Ishikawa (cell line): ENCODE measurements at regions not wholly inside any gene's neighbourhood (a gene's known extent, or its start where the extent isn't known, plus 50 kb on each side); places are given as distances from the start of the nearest gene placed in this dataset.

ENCODE experiments used
- RAD21 ChIP-seq: IDR thresholded peaks from 2 replicates; pipeline ENCODE4 v1.6.1; 2012; ENCODE audit warnings: low read depth
- REST ChIP-seq: IDR thresholded peaks from 2 replicates; pipeline ENCODE4 v1.6.1; 2012; ENCODE audit warnings: low read depth, mild to moderate bottlenecking
- TEAD4 ChIP-seq: IDR thresholded peaks from 2 replicates; pipeline ENCODE4 v1.6.1; 2012
- TF ChIP-seq, protein P1 (sequence below): IDR thresholded peaks from 2 replicates; pipeline ENCODE4 v1.6.1; 2012

DNA sequence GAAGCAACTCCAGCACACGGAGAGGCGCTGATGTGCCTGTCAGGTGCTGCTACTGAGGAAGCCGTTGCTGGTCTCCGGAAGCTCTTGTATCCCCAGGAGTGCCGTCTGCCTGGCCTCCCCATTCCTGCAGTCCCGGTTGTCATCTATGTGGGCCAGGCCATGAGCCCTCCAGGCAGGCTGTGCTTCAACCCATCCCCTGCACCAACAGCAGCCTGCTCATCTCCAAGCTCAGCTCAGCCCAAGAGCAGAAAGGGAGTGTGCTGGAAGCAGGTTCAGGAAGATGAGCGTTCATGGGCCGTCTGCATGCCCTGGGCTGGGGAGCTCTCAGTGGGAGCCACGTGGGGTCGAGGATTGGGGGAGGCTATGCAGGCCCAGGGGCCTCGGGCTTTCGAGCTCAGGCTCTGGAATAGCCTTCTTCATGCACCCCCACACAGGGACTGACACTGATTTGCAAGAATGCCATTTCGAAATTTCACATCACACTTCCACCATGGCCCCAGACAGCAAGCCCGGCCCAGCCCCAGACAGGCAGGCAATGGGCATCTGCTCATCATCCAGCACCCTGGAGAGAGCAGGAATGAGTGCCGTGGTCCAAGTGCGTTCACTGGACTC, 164.5 kb downstream of the KIF26A start:
- TF ChIP-seq REST (no peak), TEAD4 (no peak), RAD21 (no peak)
- TF ChIP-seq, protein P1, sequence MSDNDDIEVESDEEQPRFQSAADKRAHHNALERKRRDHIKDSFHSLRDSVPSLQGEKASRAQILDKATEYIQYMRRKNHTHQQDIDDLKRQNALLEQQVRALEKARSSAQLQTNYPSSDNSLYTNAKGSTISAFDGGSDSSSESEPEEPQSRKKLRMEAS: no peak
